Suprapubic skin (tissue), 4 donors: ENCODE measurements at regions not wholly inside any gene's neighbourhood (a gene's known extent, or its start where the extent isn't known, plus 50 kb on each side); places are given as distances from the start of the nearest gene placed in this dataset.

ENCODE experiments used
- DNase-seq, 2 donors: peaks; one replicate each; pipeline ENCODE4 v3.0.0-alpha.2; 2019; ENCODE audit warnings: low spot score in 2 of 2
- H3K27ac ChIP-seq: fragments of 200-600 bp; sonication (generic); one replicate; pipeline ENCODE4 v1.5.1; 2019
- H3K27me3 ChIP-seq: fragments of 200-600 bp; sonication (generic); one replicate; pipeline ENCODE4 v1.5.1; 2019
- H3K36me3 ChIP-seq: fragments of 200-600 bp; sonication (generic); one replicate; pipeline ENCODE4 v1.5.1; 2019
- H3K4me1 ChIP-seq: fragments of 200-600 bp; sonication (generic); one replicate; pipeline ENCODE4 v1.5.1; 2019
- H3K4me3 ChIP-seq: fragments of 200-600 bp; sonication (generic); one replicate; pipeline ENCODE4 v1.5.1; 2019; ENCODE audit warnings: mild to moderate bottlenecking
- H3K9me3 ChIP-seq: fragments of 200-600 bp; sonication (generic); one replicate; pipeline ENCODE4 v1.5.1; 2019
- CTCF ChIP-seq, 2 donors: fragments of 200-600 bp in 1 of 2; fragments of 450-650 bp in 1 of 2; sonication (generic) in 1 of 2; IDR thresholded peaks; one replicate each; pipeline ENCODE4 v1.5.1; 2016 to 2019; ENCODE audit warnings: antibody characterized with exemption in 2 of 2, mild to moderate bottlenecking in 1 of 2, moderate library complexity in 1 of 2
- EP300 ChIP-seq: sonication (generic); formaldehyde crosslinking; IDR thresholded peaks from one replicate; pipeline ENCODE4 v1.6.1; 2017; ENCODE audit warnings: antibody characterized with exemption
- POLR2A ChIP-seq, 2 donors: fragments of 450-650 bp; IDR thresholded peaks; one replicate each; pipeline ENCODE4 v1.6.1; 2017; ENCODE audit warnings: antibody characterized with exemption in 2 of 2, mild to moderate bottlenecking in 2 of 2, moderate library complexity in 2 of 2
- POLR2AphosphoS5 ChIP-seq, 3 donors: sonication (generic); formaldehyde crosslinking; IDR thresholded peaks; one replicate each; pipeline ENCODE4 v1.6.1; 2017; ENCODE audit warnings: antibody characterized with exemption in 3 of 3
- WGBS: methylation state at CpG from one replicate; pipeline ENCODE4 v1.1.5; 2018; 5-methylcytosine and 5-hydroxymethylcytosine counted together

GRCh38 chr1:238833919-238834318, 552.4 kb upstream of the CHRM3 start:
- TF ChIP-seq CTCF (IDR thresholded peaks at IDR 0.05) (no peak), EP300 (no peak), POLR2AphosphoS5 (IDR thresholded peaks at IDR 0.05) (no peak), POLR2A (IDR thresholded peaks at IDR 0.05) (no peak)

GRCh38 chr1:238832106-238832505, 554.3 kb upstream of the CHRM3 start:
- WGBS: 100% methylated on average over 1 of the region's 1 CpG

More at GRCh38 chr1:238833919-238834318, 552.4 kb upstream of the CHRM3 start:
- Histone ChIP-seq H3K36me3 (no peaks in the 10 kb centered on the region), H3K4me1 (no peaks in the 10 kb centered on the region), H3K9me3 (no peaks in the 10 kb centered on the region), H3K27ac (no peak overlapping the region), H3K27me3 (no peaks in the 10 kb centered on the region), H3K4me3 (no peak overlapping the region)
- no peak for DNase-seq

GRCh38 chr1:238830036-238830611, 556.2 kb upstream of the CHRM3 start:
- Histone ChIP-seq H3K27me3 (no peaks in the 10 kb centered on the region), H3K4me1 (no peaks in the 10 kb centered on the region), H3K9me3 (no peaks in the 10 kb centered on the region), H3K4me3 (no peak overlapping the region), H3K27ac (no peak overlapping the region), H3K36me3 (no peaks in the 10 kb centered on the region)
- TF ChIP-seq CTCF (IDR thresholded peaks at IDR 0.05) (no peak), POLR2AphosphoS5 (IDR thresholded peaks at IDR 0.05) (no peak), POLR2A (IDR thresholded peaks at IDR 0.05) (no peak), EP300 (no peak)
- 73% methylated on average over 3 of the region's 3 CpGs for WGBS
- no peak for DNase-seq

More at GRCh38 chr1:238832106-238832505, 554.3 kb upstream of the CHRM3 start:
- no peaks in the 10 kb centered on the region for H3K9me3 ChIP-seq
- no peaks in the 10 kb centered on the region for H3K4me1 ChIP-seq
- DNase-seq: no peak
- H3K27me3 ChIP-seq: no peaks in the 10 kb centered on the region
- no peak overlapping the region for H3K27ac ChIP-seq
- TF ChIP-seq CTCF (IDR thresholded peaks at IDR 0.05) (no peak), POLR2AphosphoS5 (IDR thresholded peaks at IDR 0.05) (no peak), POLR2A (IDR thresholded peaks at IDR 0.05) (no peak), EP300 (no peak)
- H3K4me3 ChIP-seq: no peak overlapping the region
- no peaks in the 10 kb centered on the region for H3K36me3 ChIP-seq

DNA sequence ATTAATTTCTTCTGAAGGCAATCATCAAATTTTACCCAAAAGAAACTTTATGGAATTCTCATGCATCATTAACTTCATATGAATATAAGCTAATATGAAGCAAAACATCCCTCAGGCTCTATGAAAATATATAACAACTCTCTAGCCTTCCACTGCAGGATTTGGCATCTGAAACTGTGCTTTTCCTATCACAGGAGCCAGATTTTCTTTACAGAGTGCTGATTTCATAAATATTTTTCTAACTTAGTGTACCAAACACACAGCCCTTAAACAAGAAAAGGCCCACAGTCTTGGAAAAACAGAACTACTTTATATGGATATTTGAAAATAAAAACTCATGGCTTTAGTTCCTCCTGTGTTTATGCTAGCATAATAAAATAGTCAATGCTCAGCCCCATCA, 559.5 kb upstream of the CHRM3 start:
- TF ChIP-seq POLR2AphosphoS5 (IDR thresholded peaks at IDR 0.05) (no peak), POLR2A (IDR thresholded peaks at IDR 0.05) (no peak), EP300 (no peak)
- no peak for DNase-seq
- no peaks in the 10 kb centered on the region for H3K4me1 ChIP-seq
- H3K27ac ChIP-seq: no peak overlapping the region
- no peaks in the 10 kb centered on the region for H3K36me3 ChIP-seq
- H3K9me3 ChIP-seq: no peaks in the 10 kb centered on the region
- H3K27me3 ChIP-seq: no peaks in the 10 kb centered on the region
- H3K4me3 ChIP-seq: no peak overlapping the region

DNA sequence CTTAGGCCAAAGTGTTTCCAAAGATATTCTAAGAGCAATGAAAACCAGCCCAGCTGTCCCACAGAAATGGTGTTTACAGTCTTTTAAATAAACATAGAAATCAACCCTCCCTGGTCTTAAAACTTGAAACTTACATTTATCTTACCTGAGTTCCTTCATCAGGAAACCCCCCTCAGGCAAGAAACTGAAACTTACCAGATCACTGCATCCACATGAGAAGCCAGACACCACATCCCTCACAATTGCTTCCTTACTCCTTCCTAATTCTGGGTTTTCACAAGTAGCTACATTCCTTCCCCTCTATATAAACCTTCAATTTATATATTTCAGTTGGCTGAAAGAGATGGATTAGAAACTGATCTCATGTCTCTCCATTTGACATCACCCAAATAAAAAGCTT, 563.0 kb upstream of the CHRM3 start:
- Histone ChIP-seq H3K27me3 (no peaks in the 10 kb centered on the region), H3K36me3 (no peaks in the 10 kb centered on the region), H3K4me1 (no peaks in the 10 kb centered on the region), H3K27ac (no peak overlapping the region), H3K4me3 (no peak overlapping the region), H3K9me3 (no peaks in the 10 kb centered on the region)
- TF ChIP-seq CTCF (IDR thresholded peaks at IDR 0.05) (no peak), POLR2AphosphoS5 (IDR thresholded peaks at IDR 0.05) (no peak), POLR2A (IDR thresholded peaks at IDR 0.05) (no peak), EP300 (no peak)
- no peak for DNase-seq
